Upper lobe of left lung (tissue), 4 donors: ENCODE measurements at regions not wholly inside any gene's neighbourhood (a gene's known extent, or its start where the extent isn't known, plus 50 kb on each side); places are given as distances from the start of the nearest gene placed in this dataset.

Experiments used
- POLR2AphosphoS5 ChIP-seq, 2 donors: sonication (generic); formaldehyde crosslinking; IDR thresholded peaks; one replicate each; pipeline ENCODE4 v1.5.1; 2017; ENCODE audit warnings: antibody characterized with exemption in 2 of 2
- TF ChIP-seq, protein P1 (sequence below), 6 experiments: fragments of 450-650 bp in 4 of 6; fragments of 200-600 bp in 2 of 6; sonication (generic) in 2 of 6; IDR thresholded peaks; one replicate each; pipeline ENCODE4 v1.5.1; 2016 to 2019; ENCODE audit warnings: antibody characterized with exemption in 6 of 6

DNA sequence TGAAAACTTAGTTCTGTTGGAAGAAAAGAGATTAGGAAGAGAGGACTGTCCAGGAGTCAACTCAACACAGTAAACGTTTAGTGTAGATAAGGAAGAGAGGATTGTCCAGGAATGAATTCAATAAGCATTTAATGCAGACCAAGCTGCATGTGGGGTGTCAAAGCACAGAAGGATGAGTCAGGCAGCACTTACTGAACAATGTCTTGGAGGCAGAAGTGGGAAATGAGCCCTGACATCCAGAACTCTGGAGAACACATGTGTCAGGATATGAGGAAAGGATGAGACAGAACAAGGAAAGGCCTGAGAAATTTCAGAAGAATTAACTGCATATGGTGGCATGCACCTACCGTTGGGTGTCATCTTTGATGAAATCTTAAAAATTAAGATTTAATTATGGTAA, 429.2 kb upstream of the HTR2A start:
- TF ChIP-seq, protein P1, sequence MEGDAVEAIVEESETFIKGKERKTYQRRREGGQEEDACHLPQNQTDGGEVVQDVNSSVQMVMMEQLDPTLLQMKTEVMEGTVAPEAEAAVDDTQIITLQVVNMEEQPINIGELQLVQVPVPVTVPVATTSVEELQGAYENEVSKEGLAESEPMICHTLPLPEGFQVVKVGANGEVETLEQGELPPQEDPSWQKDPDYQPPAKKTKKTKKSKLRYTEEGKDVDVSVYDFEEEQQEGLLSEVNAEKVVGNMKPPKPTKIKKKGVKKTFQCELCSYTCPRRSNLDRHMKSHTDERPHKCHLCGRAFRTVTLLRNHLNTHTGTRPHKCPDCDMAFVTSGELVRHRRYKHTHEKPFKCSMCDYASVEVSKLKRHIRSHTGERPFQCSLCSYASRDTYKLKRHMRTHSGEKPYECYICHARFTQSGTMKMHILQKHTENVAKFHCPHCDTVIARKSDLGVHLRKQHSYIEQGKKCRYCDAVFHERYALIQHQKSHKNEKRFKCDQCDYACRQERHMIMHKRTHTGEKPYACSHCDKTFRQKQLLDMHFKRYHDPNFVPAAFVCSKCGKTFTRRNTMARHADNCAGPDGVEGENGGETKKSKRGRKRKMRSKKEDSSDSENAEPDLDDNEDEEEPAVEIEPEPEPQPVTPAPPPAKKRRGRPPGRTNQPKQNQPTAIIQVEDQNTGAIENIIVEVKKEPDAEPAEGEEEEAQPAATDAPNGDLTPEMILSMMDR (IDR thresholded peaks at IDR 0.05), result no peak
- no peak for TF ChIP-seq POLR2AphosphoS5 (IDR thresholded peaks at IDR 0.05)
